ENCODE measurements at regions not wholly inside any gene's neighbourhood (a gene's known extent, or its start where the extent isn't known, plus 50 kb on each side); places are given as distances from the start of the nearest gene placed in this dataset.

GRCh38 chr6:23339268-23339667 is 769.9 kb downstream of the HDGFL1 start:
- no peak for ATAC-seq
- no TSS peak for BruUV-seq (replicated peaks)
- H3K9ac ChIP-seq (ENCODE audit: insufficient read depth, low read depth, low read length), result no peak overlapping the region
- no peak for DNase-seq (ENCODE audit: low spot score)
- H3K36me3 ChIP-seq (replicated peaks in 1 of 2; ENCODE audit: control insufficient read depth in 1 of 2, insufficient read depth in 2 of 2, low read length in 2 of 2), result no peaks in the 10 kb centered on the region
- H3K27me3 ChIP-seq (ENCODE audit: control insufficient read depth in 1 of 2, insufficient read depth in 2 of 2, low read length in 2 of 2), result no peaks in the 10 kb centered on the region
- H3K4me3 ChIP-seq (replicated peaks in 1 of 3; ENCODE audit: insufficient read depth in 1 of 3, low read depth in 2 of 3, low read length in 3 of 3), result no peak overlapping the region
- 25% methylated on average over 2 of the region's 3 CpGs for WGBS (ENCODE audit: low lambda C conversion rate)
- FAIRE-seq, result no peak
- in situ Hi-C loops (cut with HindIII; ENCODE audit: extremely low pct_ligation_motif_present, low pct_unique_long_range_greater_than_20kb), result no loop called here
- no peaks in the 10 kb centered on the region for H3K4me1 ChIP-seq (ENCODE audit: insufficient read depth, low read length)
- CTCF ChIA-PET (ENCODE audit: low intra/inter-chr PET ratio, low total read pairs), result no interaction called here
- no peak overlapping the region for H3K4me2 ChIP-seq (ENCODE audit: low read depth, low read length)
- intact Hi-C loops (cut with micrococcal nuclease; ENCODE audit: unreplicated experiment), result no loop called here
- no peaks in the 10 kb centered on the region for H4K20me1 ChIP-seq (ENCODE audit: insufficient read depth, low read length)
- no peak overlapping the region for H2AFZ ChIP-seq (ENCODE audit: low read length)
- no peak overlapping the region for H3K27ac ChIP-seq (ENCODE audit: extremely low read length, insufficient read depth, low read length)
- TF ChIP-seq SNAPC2 (CRISPR knock-in tag; IDR thresholded peaks at IDR 0.05), result no peak
- no peak for TF ChIP-seq TMF1 (CRISPR knock-in tag; IDR thresholded peaks at IDR 0.05; ENCODE audit: low read depth)
- TF ChIP-seq RBM39 (IDR thresholded peaks at IDR 0.05; ENCODE audit: low read depth, low read length, poor library complexity, severe bottlenecking), result no peak
- no peak for TF ChIP-seq SMC3 (IDR thresholded peaks at IDR 0.05; ENCODE audit: low read length)
- no peak for TF ChIP-seq POLR2G (IDR thresholded peaks at IDR 0.05; ENCODE audit: low read depth, low read length)
- TF ChIP-seq SNAPC4 (CRISPR knock-in tag; IDR thresholded peaks at IDR 0.05), result no peak
- TF ChIP-seq BCLAF1 (IDR thresholded peaks at IDR 0.05), result no peak
- TF ChIP-seq ZNF3 (CRISPR knock-in tag; IDR thresholded peaks at IDR 0.05), result no peak
- TF ChIP-seq EED (CRISPR knock-in tag; IDR thresholded peaks at IDR 0.05), result no peak
- no peak for TF ChIP-seq ZNF317 (CRISPR knock-in tag; IDR thresholded peaks at IDR 0.05)
- TF ChIP-seq ZFP1 (CRISPR knock-in tag; IDR thresholded peaks at IDR 0.05), result no peak
- TF ChIP-seq XRCC5 (optimal IDR thresholded peaks at IDR 0.05; ENCODE audit: low read length), result no peak
- no peak for TF ChIP-seq POLR2AphosphoS5 (IDR thresholded peaks at IDR 0.05; ENCODE audit: low read depth, low read length)
- H3K79me2 ChIP-seq (ENCODE audit: insufficient read depth, low read length), result no peaks in the 10 kb centered on the region
- POLR2A ChIA-PET, result no interaction called here
- H3K9me3 ChIP-seq (ENCODE audit: low read length), result peaks cover 81% of the 10 kb centered on the region

Data from HepG2 (cell line).